Omental fat pad (tissue), 3 donors: ENCODE measurements at regions not wholly inside any gene's neighbourhood (a gene's known extent, or its start where the extent isn't known, plus 50 kb on each side); places are given as distances from the start of the nearest gene placed in this dataset.

Experiments used
- ATAC-seq: fragments of 150-250 bp; one replicate; pipeline ENCODE4 v1.9.1; 2016; ENCODE audit warnings: mild to moderate bottlenecking, moderate library complexity; ENCODE audit not compliant: low FRiP score
- DNase-seq: peaks from one replicate; pipeline ENCODE4 v3.0.0-alpha.2; 2019; ENCODE audit warnings: low spot score
- CTCF ChIP-seq, 3 donors: fragments of 450-650 bp; IDR thresholded peaks; one replicate each; pipeline ENCODE4 v1.5.1; 2016 to 2017; ENCODE audit warnings: antibody characterized with exemption in 3 of 3, mild to moderate bottlenecking in 3 of 3, moderate library complexity in 2 of 3

GRCh38 chr18:41899535-41899934, 55.5 kb upstream of the PIK3C3 start:
- TF ChIP-seq CTCF (IDR thresholded peaks at IDR 0.05), result no peak
- no peak for DNase-seq

GRCh38 chr18:41893432-41893831, 61.6 kb upstream of the PIK3C3 start:
- ATAC-seq (no peak), DNase-seq (no peak)
- no peak for TF ChIP-seq CTCF (IDR thresholded peaks at IDR 0.05)

More at GRCh38 chr18:41899535-41899934, 55.5 kb upstream of the PIK3C3 start:
- ATAC-seq, result no peak

- ATAC-seq (no peak), DNase-seq (no peak)
- TF ChIP-seq CTCF (IDR thresholded peaks at IDR 0.05), result no peak
Measured at GRCh38 chr18:41887100-41887499, 67.9 kb upstream of the PIK3C3 start.

GRCh38 chr18:41886126-41886807, 68.8 kb upstream of the PIK3C3 start:
- TF ChIP-seq CTCF (IDR thresholded peaks at IDR 0.05), result no peak
- DNase-seq (no peak), ATAC-seq (no peak)

- no peak for TF ChIP-seq CTCF (IDR thresholded peaks at IDR 0.05)
- DNase-seq (no peak), ATAC-seq (no peak)
Measured at GRCh38 chr18:41881285-41881684, 73.7 kb upstream of the PIK3C3 start.

- ATAC-seq (no peak), DNase-seq (no peak)
- TF ChIP-seq CTCF (IDR thresholded peaks at IDR 0.05), result no peak
Measured at GRCh38 chr18:41879256-41879655, 75.8 kb upstream of the PIK3C3 start.

- no peak for TF ChIP-seq CTCF (IDR thresholded peaks at IDR 0.05)
- ATAC-seq (no peak), DNase-seq (no peak)
Measured at GRCh38 chr18:41875094-41875780, 79.8 kb upstream of the PIK3C3 start.
